Uterus (tissue), 2 donors: ENCODE measurements at regions not wholly inside any gene's neighbourhood (a gene's known extent, or its start where the extent isn't known, plus 50 kb on each side); places are given as distances from the start of the nearest gene placed in this dataset.

Experiments
- CTCF ChIP-seq, 4 experiments: fragments of 200-600 bp in 2 of 4; fragments of 450-650 bp in 2 of 4; sonication (generic) in 2 of 4; IDR thresholded peaks; one replicate each; pipeline ENCODE4 v1.5.1; 2016 to 2019; ENCODE audit warnings: antibody characterized with exemption in 4 of 4, mild to moderate bottlenecking in 2 of 4, moderate library complexity in 1 of 4
- POLR2A ChIP-seq, 2 donors: fragments of 450-650 bp; IDR thresholded peaks; one replicate each; pipeline ENCODE4 v1.6.1; 2016; ENCODE audit warnings: antibody characterized with exemption in 2 of 2, mild to moderate bottlenecking in 1 of 2, moderate library complexity in 1 of 2

- TF ChIP-seq CTCF (IDR thresholded peaks at IDR 0.05) (no peak), POLR2A (IDR thresholded peaks at IDR 0.05) (no peak)
These were observed 606.6 kb upstream of the CADM1 start for GRCh38 chr11:116110802-116111201.
